IMR-90 (cell line): ENCODE measurements at regions not wholly inside any gene's neighbourhood (a gene's known extent, or its start where the extent isn't known, plus 50 kb on each side); places are given as distances from the start of the nearest gene placed in this dataset.

Source experiments
- ATAC-seq: fragments of 200-7000 bp; cut with Tn5 transposase; 2 replicates; pipeline ENCODE4 v1.9.1; 2020; ENCODE audit warnings: low read depth, mild to moderate bottlenecking, moderate library complexity
- BruUV-seq: library from RNA; stranded (reverse); fragments of 400-500 nt; replicated peaks from 2 replicates; lab custom pipeline; 2021; lab: Mats Ljungman, UMichigan
- CTCF ChIA-PET: fragments of 300-600 bp; formaldehyde crosslinking; extraction: SDS; loops from one replicate; lab custom pipeline; 2021; ENCODE audit warnings: antibody characterized with exemption; lab: Yijun Ruan, JAX
- POLR2A ChIA-PET: fragments of 300-600 bp; sonication (Branson Sonifier 250); formaldehyde crosslinking; loops from one replicate; lab custom pipeline; 2022; ENCODE audit warnings: antibody characterized with exemption; ENCODE audit not compliant: unreplicated experiment; lab: Charles Lee
- DNase-seq: peaks from one replicate; pipeline ENCODE4 v3.0.0; 2013
- H2AFZ ChIP-seq: replicated peaks from 2 replicates; pipeline ENCODE3; 2013; ENCODE audit warnings: low read length, mild to moderate bottlenecking; ENCODE audit not compliant: poor library complexity
- H2AK5ac ChIP-seq: 2 replicates; pipeline ENCODE4 v1.6.1; 2013; ENCODE audit warnings: low read depth, low read length, inconsistent platforms
- H2AK9ac ChIP-seq: replicated peaks from 2 replicates; pipeline ENCODE3; 2013; ENCODE audit warnings: mild to moderate bottlenecking, low read depth, low read length, moderate library complexity; ENCODE audit not compliant: poor library complexity
- H2BK120ac ChIP-seq: 2 replicates; pipeline ENCODE4 v1.6.1; 2013; ENCODE audit warnings: low read depth, low read length, inconsistent platforms
- H2BK15ac ChIP-seq: 3 replicates; pipeline ENCODE4 v1.6.1; 2013; ENCODE audit warnings: low read depth, low read length, inconsistent platforms
- H2BK20ac ChIP-seq: 2 replicates; pipeline ENCODE4 v1.6.1; 2013; ENCODE audit warnings: low read depth, mild to moderate bottlenecking, inconsistent platforms, low read length, moderate library complexity
- H2BK5ac ChIP-seq: 2 replicates; pipeline ENCODE4 v1.6.1; 2013; ENCODE audit warnings: mild to moderate bottlenecking, low read depth, low read length, inconsistent platforms; ENCODE audit not compliant: poor library complexity, severe bottlenecking
- H3K14ac ChIP-seq: replicated peaks from 2 replicates; pipeline ENCODE4 v1.6.1; 2013; ENCODE audit warnings: low read depth, low read length, inconsistent platforms
- H3K18ac ChIP-seq: 2 replicates; pipeline ENCODE4 v1.6.1; 2013; ENCODE audit warnings: low read depth, low read length, control low read depth
- H3K23ac ChIP-seq: 2 replicates; pipeline ENCODE4 v1.6.1; 2013; ENCODE audit warnings: low read depth, low read length, inconsistent platforms
- H3K27ac ChIP-seq: 2 replicates; pipeline ENCODE4 v1.5.1; 2013; ENCODE audit warnings: mild to moderate bottlenecking, control low read depth, low read length; ENCODE audit not compliant: insufficient read depth
- H3K27me3 ChIP-seq: 2 replicates; pipeline ENCODE4 v1.6.1; 2013; ENCODE audit warnings: low read length; ENCODE audit not compliant: control insufficient read depth, insufficient read depth
- H3K36me3 ChIP-seq: 2 replicates; pipeline ENCODE4 v1.6.1; 2013; ENCODE audit warnings: low read length, mixed read lengths; ENCODE audit not compliant: control insufficient read depth, insufficient read depth
- H3K4ac ChIP-seq: 2 replicates; pipeline ENCODE4 v1.6.1; 2013; ENCODE audit warnings: low read depth, low read length, inconsistent platforms
- H3K4me1 ChIP-seq: 2 replicates; pipeline ENCODE4 v1.6.1; 2013; ENCODE audit warnings: low read length, mixed read lengths; ENCODE audit not compliant: control insufficient read depth, insufficient read depth
- H3K4me2 ChIP-seq: 2 replicates; pipeline ENCODE4 v1.6.1; 2013; ENCODE audit warnings: low read depth, mild to moderate bottlenecking, control low read depth, low read length, moderate library complexity
- H3K4me3 ChIP-seq: 2 replicates; pipeline ENCODE4 v1.5.1; 2013; ENCODE audit warnings: low read depth, mild to moderate bottlenecking, control low read depth, low read length, moderate library complexity; ENCODE audit not compliant: insufficient read depth
- H3K56ac ChIP-seq: 2 replicates; pipeline ENCODE4 v1.6.1; 2013; ENCODE audit warnings: low read length, inconsistent platforms; ENCODE audit not compliant: insufficient read depth; ENCODE audit errors: extremely low read depth
- H3K79me1 ChIP-seq, 2 experiments: 2 replicates each; pipeline ENCODE4 v1.6.1; 2013; ENCODE audit warnings: low read length in 2 of 2, inconsistent platforms in 1 of 2, low read depth in 1 of 2
- H3K9ac ChIP-seq: 2 replicates; pipeline ENCODE4 v1.6.1; 2013; ENCODE audit warnings: low read depth, low read length, control low read depth
- H3K9me1 ChIP-seq: 2 replicates; pipeline ENCODE4 v1.6.1; 2013; ENCODE audit warnings: low read length, inconsistent platforms; ENCODE audit not compliant: insufficient read depth
- H3K9me3 ChIP-seq: 2 replicates; pipeline ENCODE4 v1.6.1; 2013; ENCODE audit warnings: low read length; ENCODE audit not compliant: control insufficient read depth, insufficient read depth
- H4K20me1 ChIP-seq: 2 replicates; pipeline ENCODE4 v1.6.1; 2013; ENCODE audit warnings: low read length, inconsistent platforms; ENCODE audit not compliant: insufficient read depth
- H4K5ac ChIP-seq: 2 replicates; pipeline ENCODE4 v1.6.1; 2013; ENCODE audit warnings: mild to moderate bottlenecking, low read depth, low read length, control low read depth
- H4K8ac ChIP-seq, 2 experiments: 2 replicates each; pipeline ENCODE4 v1.6.1; 2013; ENCODE audit warnings: low read depth in 2 of 2, low read length in 2 of 2, control low read depth in 1 of 2, inconsistent platforms in 1 of 2
- H4K91ac ChIP-seq: 2 replicates; pipeline ENCODE4 v1.6.1; 2013; ENCODE audit warnings: low read depth, low read length, inconsistent platforms; ENCODE audit not compliant: insufficient read depth
- CEBPB ChIP-seq: IDR thresholded peaks from 2 replicates; pipeline ENCODE4 v1.6.1; 2012; ENCODE audit warnings: low read depth, low read length, improper control_type of control experiment
- MAFK ChIP-seq: IDR thresholded peaks from 2 replicates; pipeline ENCODE4 v1.6.1; 2012; ENCODE audit warnings: low read depth, low read length, improper control_type of control experiment
- NFE2L2 ChIP-seq: fragments of 150-350 bp; IDR thresholded peaks from 2 replicates; pipeline ENCODE4 v1.6.1; 2016; ENCODE audit warnings: low read depth, mild to moderate bottlenecking, low read length
- POLR2A ChIP-seq: IDR thresholded peaks from 2 replicates; pipeline ENCODE4 v1.6.1; 2012; ENCODE audit warnings: mild to moderate bottlenecking, low read depth, low read length
- RFX5 ChIP-seq: IDR thresholded peaks from 2 replicates; pipeline ENCODE4 v1.8.0; 2012; ENCODE audit warnings: low read depth, mild to moderate bottlenecking, low read length, moderate library complexity
- SMC3 ChIP-seq: fragments of 150-350 bp; IDR thresholded peaks from 2 replicates; pipeline ENCODE4 v1.6.1; 2016; ENCODE audit warnings: low read depth, mild to moderate bottlenecking, antibody characterized with exemption, low read length, moderate library complexity
- WGBS, 2 experiments: methylation state at CpG; one replicate each; pipeline versions ENCODE4 v1.1.5 to v1.1.7; 2013; ENCODE audit warnings: missing lambda C conversion rate in 2 of 2; ENCODE audit not compliant: insufficient read length in 1 of 2; ENCODE audit errors: extremely low coverage in 2 of 2; 5-methylcytosine and 5-hydroxymethylcytosine counted together
- dilution Hi-C: fragments of 300-500 bp; cut with HindIII; formaldehyde crosslinking; loops from one replicate; pipeline ENCODE4 v1.14.3; 2018; ENCODE audit warnings: low sequenced_read_pairs; ENCODE audit not compliant: unreplicated experiment
- in situ Hi-C: fragments of 300-500 bp; cut with MboI; formaldehyde crosslinking; loops from 3 replicates; pipeline ENCODE4 v1.14.3; 2019; ENCODE audit warnings: low sequenced_read_pairs, inconsistent platforms, mixed read lengths
- intact Hi-C: fragments of 100-400 bp; cut with micrococcal nuclease; formaldehyde crosslinking; loops from 2 replicates; pipeline ENCODE4 v1.10.0; 2022

- BruUV-seq: no TSS peak
- Histone ChIP-seq H3K27me3 (no peaks in the 10 kb centered on the region), H2BK15ac (no peak overlapping the region), H3K4me2 (no peak overlapping the region), H3K36me3 (no peaks in the 10 kb centered on the region), H2AFZ (no peak overlapping the region), H3K4me3 (no peak overlapping the region), H4K8ac (no peak overlapping the region), H2BK5ac (no peak overlapping the region), H3K4me1 (no peaks in the 10 kb centered on the region), H3K9ac (no peak overlapping the region), H4K20me1 (no peaks in the 10 kb centered on the region), H4K5ac (no peak overlapping the region), H2BK120ac (no peak overlapping the region), H3K23ac (no peak overlapping the region), H3K79me1 (no peaks in the 10 kb centered on the region), H3K9me1 (no peaks in the 10 kb centered on the region), H2AK5ac (no peak overlapping the region), H3K56ac (no peak overlapping the region), H3K27ac (no peak overlapping the region), H3K14ac (no peak overlapping the region), H4K91ac (no peak overlapping the region), H3K4ac (no peak overlapping the region), H2BK20ac (no peak overlapping the region), H3K18ac (no peak overlapping the region), H2AK9ac (no peak overlapping the region), H3K9me3 (no peaks in the 10 kb centered on the region)
- no CpG with 5 or more reads among the region's 2 CpGs for WGBS, 2 experiments
- no peak for DNase-seq
- POLR2A ChIA-PET: no interaction called here
- CTCF ChIA-PET: interaction anchor here (0.6 kb wide), 1 partner anchor 107 kb away, joined by 3 read pairs; no protein-coding TSS in a partner anchor
- in situ Hi-C loops (no loop called here), dilution Hi-C loops (no loop called here), intact Hi-C loops (no loop called here)
- TF ChIP-seq SMC3 (no peak), MAFK (no peak), POLR2A (no peak), CEBPB (no peak), NFE2L2 (no peak), RFX5 (no peak)
- ATAC-seq: no peak
Observed at GRCh38 chr2:139813340-139813739, 1033.2 kb upstream of the NXPH2 start.
